ENCODE measurements at regions not wholly inside any gene's neighbourhood (a gene's known extent, or its start where the extent isn't known, plus 50 kb on each side); places are given as distances from the start of the nearest gene placed in this dataset.

GRCh38 chr7:142445019-142445686, 187.3 kb upstream of the PRSS58 start:
- TF ChIP-seq CTCF (IDR thresholded peaks at IDR 0.05), result peak; percentile 51
- TF ChIP-seq ZFX (IDR thresholded peaks at IDR 0.05; ENCODE audit: borderline replicate concordance), result no peak

Data from 22Rv1 (cell line).